Lung (tissue), 11 donors: ENCODE measurements at regions not wholly inside any gene's neighbourhood (a gene's known extent, or its start where the extent isn't known, plus 50 kb on each side); places are given as distances from the start of the nearest gene placed in this dataset.

Experiments used
- ATAC-seq: fragments of 200-7000 bp; cut with Tn5 transposase; one replicate; pipeline ENCODE4 v1.9.1; 2020; ENCODE audit warnings: moderate number of reproducible peaks; ENCODE audit not compliant: insufficient read depth, low FRiP score
- DNase-seq, 3 donors: peaks; one replicate each; pipeline ENCODE4 v3.0.0-alpha.2; 2013 to 2017
- H3K27ac ChIP-seq, 2 donors: one replicate each; pipeline ENCODE4 v1.5.1; 2013; ENCODE audit warnings: mild to moderate bottlenecking in 2 of 2, moderate library complexity in 2 of 2, control low read depth in 1 of 2, inconsistent platforms in 1 of 2, low read depth in 1 of 2, low read length in 1 of 2
- H3K27me3 ChIP-seq, 3 donors: one replicate each; pipeline ENCODE4 v1.5.1; 2013; ENCODE audit warnings: low read length in 2 of 3; ENCODE audit not compliant: control insufficient read depth in 3 of 3, insufficient read depth in 3 of 3
- H3K36me3 ChIP-seq, 4 donors: one replicate each; pipeline ENCODE4 v1.5.1; 2013; ENCODE audit warnings: low read length in 4 of 4, mild to moderate bottlenecking in 1 of 4, moderate library complexity in 1 of 4; ENCODE audit not compliant: control insufficient read depth in 4 of 4, insufficient read depth in 4 of 4
- H3K4me1 ChIP-seq, 5 donors: one replicate each; pipeline ENCODE4 v1.5.1; 2013; ENCODE audit warnings: low read length in 5 of 5, mild to moderate bottlenecking in 2 of 5, moderate library complexity in 1 of 5; ENCODE audit not compliant: control insufficient read depth in 5 of 5, insufficient read depth in 5 of 5
- H3K4me3 ChIP-seq: one replicate; pipeline ENCODE4 v1.5.1; 2013; ENCODE audit warnings: mild to moderate bottlenecking, control low read depth, moderate library complexity
- H3K9ac ChIP-seq, 2 donors: one replicate each; pipeline ENCODE4 v1.5.1; 2013; ENCODE audit warnings: low read length in 2 of 2, control low read depth in 1 of 2; ENCODE audit not compliant: insufficient read depth in 1 of 2
- H3K9me3 ChIP-seq, 4 donors: one replicate each; pipeline ENCODE4 v1.5.1; 2013; ENCODE audit warnings: low read length in 3 of 4, mild to moderate bottlenecking in 1 of 4, moderate library complexity in 1 of 4; ENCODE audit not compliant: control insufficient read depth in 4 of 4, insufficient read depth in 3 of 4
- CTCF ChIP-seq: IDR thresholded peaks from 2 replicates; pipeline ENCODE4 v1.5.1; 2012; ENCODE audit warnings: mild to moderate bottlenecking; ENCODE audit errors: control extremely low read depth, extremely low read depth
- WGBS, 2 donors: extraction: QIAGEN DNeasy Blood & Tissue Kit; methylation state at CpG; one replicate each; pipeline ENCODE4 v1.1.7; 2013; 5-methylcytosine and 5-hydroxymethylcytosine counted together
- donor health status: control.
- donor health status: control.
- donor health status: Bipolar disorder and iron deficiency.
- donor health status: healthy.
- donor health status: DM: yes; HTN: yes; CAD: no.

GRCh38 chr17:69637446-69638156 lies 223.1 kb downstream of the MAP2K6 start:
- Histone ChIP-seq H3K9ac (no peak overlapping the region), H3K36me3 (no peaks in the 10 kb centered on the region), H3K9me3 (no peaks in the 10 kb centered on the region), H3K4me3 (no peak overlapping the region), H3K27me3 (no peaks in the 10 kb centered on the region), H3K4me1 (peaks cover 0 to 8% (median 2%) of the 10 kb centered on the region in 5 donors), H3K27ac (no peak overlapping the region)
- TF ChIP-seq CTCF, result no peak
- ATAC-seq, result no peak
- peak; percentile 16 to 57 (median 43) for DNase-seq
- 76 to 90% methylated on average over 4 of the region's 4 CpGs for WGBS, 2 donors

DNA sequence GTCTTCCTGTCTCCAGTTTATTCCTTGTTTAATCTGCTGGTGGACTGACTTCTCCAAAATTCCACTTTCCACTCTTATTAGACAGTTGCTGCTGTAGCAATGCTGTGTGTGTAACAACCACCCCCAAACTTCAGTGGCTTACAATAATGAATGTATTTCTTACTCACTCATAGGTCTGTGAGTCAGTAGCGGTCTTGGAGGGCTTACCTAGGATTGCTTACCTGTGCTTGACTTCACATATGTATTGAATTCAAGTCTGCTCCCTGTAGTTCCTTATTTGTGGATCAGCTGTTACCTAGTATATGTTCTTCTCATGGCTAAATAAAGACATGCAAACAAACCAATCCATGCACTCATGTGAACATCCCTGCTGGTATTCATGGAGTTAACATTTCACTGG lies 224.6 kb downstream of the MAP2K6 start:
- Histone ChIP-seq H3K36me3 (no peaks in the 10 kb centered on the region), H3K4me3 (no peak overlapping the region), H3K9ac (no peak overlapping the region), H3K4me1 (peaks cover 0 to 8% (median 2%) of the 10 kb centered on the region in 5 donors), H3K27me3 (no peaks in the 10 kb centered on the region), H3K9me3 (no peaks in the 10 kb centered on the region), H3K27ac (no peak overlapping the region)
- TF ChIP-seq CTCF, result no peak
- no peak for DNase-seq
- ATAC-seq, result no peak
- 96% methylated on average over 1 of the region's 1 CpG for WGBS, 2 donors

DNA sequence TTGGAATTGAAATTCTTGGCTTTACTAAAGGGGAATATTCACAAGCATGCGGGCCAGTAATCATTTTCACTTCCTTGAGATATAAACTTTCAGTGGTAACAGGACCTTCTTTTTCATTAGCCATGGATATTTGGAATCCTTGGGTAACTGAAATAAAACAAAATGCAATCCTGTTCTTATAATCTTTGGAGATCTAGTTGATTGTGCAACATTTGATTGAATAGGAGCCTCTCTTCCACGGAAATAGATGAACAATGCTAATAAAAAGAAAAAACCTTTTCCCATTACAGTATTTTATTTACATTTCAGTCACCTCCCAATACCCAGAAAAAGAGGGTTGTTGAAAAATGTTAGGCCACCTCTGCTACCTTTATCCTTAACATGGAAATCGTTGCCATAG lies 225.6 kb downstream of the MAP2K6 start:
- no peaks in the 10 kb centered on the region for H3K9me3 ChIP-seq
- no peaks in the 10 kb centered on the region for H3K27me3 ChIP-seq
- no peak for DNase-seq
- WGBS, 2 donors, result 74 to 78% methylated on average over 3 of the region's 3 CpGs
- no peak for ATAC-seq
- H3K4me1 ChIP-seq, result peaks cover 0 to 8% (median 2%) of the 10 kb centered on the region in 5 donors
- TF ChIP-seq CTCF, result no peak
- H3K9ac ChIP-seq, result no peak overlapping the region
- no peak overlapping the region for H3K27ac ChIP-seq
- H3K4me3 ChIP-seq, result no peak overlapping the region
- H3K36me3 ChIP-seq, result no peaks in the 10 kb centered on the region

DNA sequence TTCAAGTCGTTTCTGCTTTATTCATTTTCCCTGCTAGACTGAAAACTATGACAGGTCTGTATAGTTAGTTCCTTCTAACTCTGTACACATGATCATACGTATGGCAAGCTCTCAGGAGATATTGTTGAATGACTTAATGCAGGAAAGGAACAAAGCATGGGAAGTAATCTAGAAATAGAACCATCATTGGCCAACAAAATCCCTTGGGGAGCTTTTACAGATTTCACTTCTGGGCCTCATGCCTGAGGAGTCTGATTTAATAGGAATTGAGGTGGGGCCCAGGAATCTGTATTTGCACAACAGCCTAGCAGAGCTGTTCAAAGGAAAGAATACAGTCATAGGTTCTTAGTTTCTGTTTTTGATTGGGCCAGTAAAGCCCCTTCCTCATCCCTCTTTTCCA lies 229.2 kb downstream of the MAP2K6 start:
- Histone ChIP-seq H3K9ac (no peak overlapping the region), H3K27me3 (no peaks in the 10 kb centered on the region), H3K27ac (no peak overlapping the region), H3K36me3 (no peaks in the 10 kb centered on the region), H3K9me3 (no peaks in the 10 kb centered on the region), H3K4me3 (no peak overlapping the region), H3K4me1 (no peaks in the 10 kb centered on the region)
- DNase-seq, result no peak
- WGBS, 2 donors, result 75 to 84% methylated on average over 2 of the region's 2 CpGs
- TF ChIP-seq CTCF, result no peak
- no peak for ATAC-seq
